ENCODE measurements at regions not wholly inside any gene's neighbourhood (a gene's known extent, or its start where the extent isn't known, plus 50 kb on each side); places are given as distances from the start of the nearest gene placed in this dataset.
"Not testable (repeated sequence)": the region's sequence is repeated elsewhere in the genome, so short reads cannot be mapped to it uniquely, and the experiment has no call there.

GRCh38 chr7:69049326-69049725, 548.9 kb upstream of the AUTS2 start:
- no peak for ATAC-seq (replicated peaks; ENCODE audit: extremely low read depth, poor library complexity, severe bottlenecking)
- no peaks in the 10 kb centered on the region for H3K27me3 Mint-ChIP-seq
- H3K9me3 Mint-ChIP-seq, result peaks cover 17% of the 10 kb centered on the region
- no peak for DNase-seq (ENCODE audit: low spot score in 2 of 2)
- H3K4me1 Mint-ChIP-seq, result no peaks in the 10 kb centered on the region
- H3K4me3 Mint-ChIP-seq, result no peak overlapping the region
- no peak overlapping the region for H3K27ac Mint-ChIP-seq (ENCODE audit: low read depth)
- H3K36me3 Mint-ChIP-seq (ENCODE audit: insufficient read depth), result peaks cover 2% of the 10 kb centered on the region

- Mint-ChIP-seq H3K27ac (ENCODE audit: low read depth) (no peak overlapping the region), H3K4me3 (no peak overlapping the region), H3K4me1 (no peaks in the 10 kb centered on the region), H3K27me3 (no peaks in the 10 kb centered on the region), H3K9me3 (peaks cover 9% of the 10 kb centered on the region), H3K36me3 (ENCODE audit: insufficient read depth) (peaks cover 2% of the 10 kb centered on the region)
- no peak for DNase-seq (ENCODE audit: low spot score in 2 of 2)
- ATAC-seq (replicated peaks; ENCODE audit: extremely low read depth, poor library complexity, severe bottlenecking), result no peak
These were observed 545.8 kb upstream of the AUTS2 start for GRCh38 chr7:69052447-69052846.

- ATAC-seq (replicated peaks; ENCODE audit: extremely low read depth, poor library complexity, severe bottlenecking) (no peak), DNase-seq (ENCODE audit: low spot score in 2 of 2) (no peak)
- Mint-ChIP-seq H3K9me3 (no peaks in the 10 kb centered on the region), H3K27ac (ENCODE audit: low read depth) (no peak overlapping the region), H3K36me3 (ENCODE audit: insufficient read depth) (no peaks in the 10 kb centered on the region), H3K4me1 (no peaks in the 10 kb centered on the region), H3K4me3 (no peak overlapping the region), H3K27me3 (no peaks in the 10 kb centered on the region)
These were observed 537.8 kb upstream of the AUTS2 start for GRCh38 chr7:69060516-69060915.

GRCh38 chr7:69062020-69062765, 536.1 kb upstream of the AUTS2 start:
- no peak for DNase-seq (ENCODE audit: low spot score in 2 of 2)
- H3K27me3 Mint-ChIP-seq, result no peaks in the 10 kb centered on the region
- peaks cover 4% of the 10 kb centered on the region for H3K9me3 Mint-ChIP-seq

GRCh38 chr7:69067397-69067796, 530.9 kb upstream of the AUTS2 start:
- no peak for ATAC-seq (replicated peaks; ENCODE audit: extremely low read depth, poor library complexity, severe bottlenecking)
- Mint-ChIP-seq H3K27ac (ENCODE audit: low read depth) (no peak overlapping the region), H3K9me3 (peaks cover 30% of the 10 kb centered on the region), H3K4me3 (no peak overlapping the region), H3K27me3 (no peaks in the 10 kb centered on the region), H3K4me1 (no peaks in the 10 kb centered on the region), H3K36me3 (ENCODE audit: insufficient read depth) (no peaks in the 10 kb centered on the region)
- DNase-seq (ENCODE audit: low spot score in 2 of 2), result no peak

More at GRCh38 chr7:69062020-69062765, 536.1 kb upstream of the AUTS2 start:
- no peak for ATAC-seq (replicated peaks; ENCODE audit: extremely low read depth, poor library complexity, severe bottlenecking)
- Mint-ChIP-seq H3K4me3 (no peak overlapping the region), H3K4me1 (no peaks in the 10 kb centered on the region), H3K27ac (ENCODE audit: low read depth) (no peak overlapping the region), H3K36me3 (ENCODE audit: insufficient read depth) (no peaks in the 10 kb centered on the region)

- Mint-ChIP-seq H3K9me3 (peaks cover 41% of the 10 kb centered on the region), H3K27me3 (no peaks in the 10 kb centered on the region), H3K4me3 (no peak overlapping the region), H3K27ac (ENCODE audit: low read depth) (no peak overlapping the region), H3K4me1 (no peaks in the 10 kb centered on the region), H3K36me3 (ENCODE audit: insufficient read depth) (peaks cover 3% of the 10 kb centered on the region)
- no peak for ATAC-seq (replicated peaks; ENCODE audit: extremely low read depth, poor library complexity, severe bottlenecking)
- DNase-seq (ENCODE audit: low spot score in 2 of 2), result no peak
These were observed 527.8 kb upstream of the AUTS2 start for GRCh38 chr7:69070476-69070875.

- H3K27me3 Mint-ChIP-seq, result no peaks in the 10 kb centered on the region
- no peak for ATAC-seq (replicated peaks; ENCODE audit: extremely low read depth, poor library complexity, severe bottlenecking)
- peaks cover 3% of the 10 kb centered on the region for H3K36me3 Mint-ChIP-seq (ENCODE audit: insufficient read depth)
These were observed 521.7 kb upstream of the AUTS2 start for GRCh38 chr7:69076566-69076965.

GRCh38 chr7:69078997-69079769, 519.1 kb upstream of the AUTS2 start:
- DNase-seq (ENCODE audit: low spot score in 2 of 2), result no peak
- H3K27ac Mint-ChIP-seq (ENCODE audit: low read depth), result no peak overlapping the region

More at GRCh38 chr7:69076566-69076965, 521.7 kb upstream of the AUTS2 start:
- Mint-ChIP-seq H3K4me1 (no peaks in the 10 kb centered on the region), H3K9me3 (peaks cover 19% of the 10 kb centered on the region), H3K4me3 (no peak overlapping the region), H3K27ac (ENCODE audit: low read depth) (no peak overlapping the region)
- DNase-seq (ENCODE audit: low spot score in 2 of 2), result no peak

GRCh38 chr7:69087281-69087680, 511.0 kb upstream of the AUTS2 start:
- not testable (repeated sequence) for H3K27me3 Mint-ChIP-seq; DNase-seq (ENCODE audit: low spot score in 2 of 2); H3K36me3 Mint-ChIP-seq (ENCODE audit: insufficient read depth); ATAC-seq (replicated peaks; ENCODE audit: extremely low read depth, poor library complexity, severe bottlenecking); H3K27ac Mint-ChIP-seq (ENCODE audit: low read depth); H3K4me1 Mint-ChIP-seq; H3K4me3 Mint-ChIP-seq
- H3K9me3 Mint-ChIP-seq, result peaks cover 14% of the 10 kb centered on the region

More at GRCh38 chr7:69078997-69079769, 519.1 kb upstream of the AUTS2 start:
- Mint-ChIP-seq H3K27me3 (no peaks in the 10 kb centered on the region), H3K4me1 (no peaks in the 10 kb centered on the region), H3K36me3 (ENCODE audit: insufficient read depth) (no peaks in the 10 kb centered on the region), H3K9me3 (peaks cover 14% of the 10 kb centered on the region), H3K4me3 (no peak overlapping the region)
- ATAC-seq (replicated peaks; ENCODE audit: extremely low read depth, poor library complexity, severe bottlenecking), result no peak

GRCh38 chr7:69088185-69088584, 510.1 kb upstream of the AUTS2 start:
- peaks cover 2% of the 10 kb centered on the region for H3K36me3 Mint-ChIP-seq (ENCODE audit: insufficient read depth)
- no peak for ATAC-seq (replicated peaks; ENCODE audit: extremely low read depth, poor library complexity, severe bottlenecking)
- H3K27ac Mint-ChIP-seq (ENCODE audit: low read depth), result no peak overlapping the region
- DNase-seq (ENCODE audit: low spot score in 2 of 2), result no peak
- H3K27me3 Mint-ChIP-seq, result no peaks in the 10 kb centered on the region
- no peak overlapping the region for H3K4me3 Mint-ChIP-seq
- H3K9me3 Mint-ChIP-seq, result peaks cover 14% of the 10 kb centered on the region
- no peaks in the 10 kb centered on the region for H3K4me1 Mint-ChIP-seq

- Mint-ChIP-seq H3K4me3 (no peak overlapping the region), H3K27me3 (no peaks in the 10 kb centered on the region), H3K36me3 (ENCODE audit: insufficient read depth) (peaks cover 2% of the 10 kb centered on the region), H3K27ac (ENCODE audit: low read depth) (no peak overlapping the region), H3K4me1 (no peaks in the 10 kb centered on the region), H3K9me3 (peaks cover 20% of the 10 kb centered on the region)
- DNase-seq (ENCODE audit: low spot score in 2 of 2), result no peak
- no peak for ATAC-seq (replicated peaks; ENCODE audit: extremely low read depth, poor library complexity, severe bottlenecking)
These were observed 507.3 kb upstream of the AUTS2 start for GRCh38 chr7:69090936-69091335.

GRCh38 chr7:69091521-69091920, 506.8 kb upstream of the AUTS2 start:
- peaks cover 20% of the 10 kb centered on the region for H3K9me3 Mint-ChIP-seq
- peaks cover 2% of the 10 kb centered on the region for H3K36me3 Mint-ChIP-seq (ENCODE audit: insufficient read depth)
- H3K4me1 Mint-ChIP-seq, result no peaks in the 10 kb centered on the region
- H3K4me3 Mint-ChIP-seq, result no peak overlapping the region
- ATAC-seq (replicated peaks; ENCODE audit: extremely low read depth, poor library complexity, severe bottlenecking), result no peak
- H3K27me3 Mint-ChIP-seq, result no peaks in the 10 kb centered on the region
- DNase-seq (ENCODE audit: low spot score in 2 of 2), result no peak
- H3K27ac Mint-ChIP-seq (ENCODE audit: low read depth), result no peak overlapping the region

GRCh38 chr7:69095127-69095526, 503.1 kb upstream of the AUTS2 start:
- H3K27me3 Mint-ChIP-seq, result no peaks in the 10 kb centered on the region
- ATAC-seq (replicated peaks; ENCODE audit: extremely low read depth, poor library complexity, severe bottlenecking), result no peak
- DNase-seq (ENCODE audit: low spot score in 2 of 2), result no peak
- no peaks in the 10 kb centered on the region for H3K4me1 Mint-ChIP-seq
- H3K27ac Mint-ChIP-seq (ENCODE audit: low read depth), result no peak overlapping the region
- H3K9me3 Mint-ChIP-seq, result peaks cover 7% of the 10 kb centered on the region
- H3K4me3 Mint-ChIP-seq, result no peak overlapping the region
- H3K36me3 Mint-ChIP-seq (ENCODE audit: insufficient read depth), result peaks cover 2% of the 10 kb centered on the region

Data from central memory CD8-positive, alpha-beta T cell (primary cell).